HepG2 (cell line): ENCODE measurements at regions not wholly inside any gene's neighbourhood (a gene's known extent, or its start where the extent isn't known, plus 50 kb on each side); places are given as distances from the start of the nearest gene placed in this dataset.
"Not testable (repeated sequence)": the region's sequence is repeated elsewhere in the genome, so short reads cannot be mapped to it uniquely, and the experiment has no call there.

Experiments used
- ATAC-seq: fragments of 200-7000 bp; cut with Tn5 transposase; 3 replicates; pipeline ENCODE4 v1.9.1; 2020; ENCODE audit warnings: mild to moderate bottlenecking, moderate library complexity
- BruUV-seq: library from RNA; stranded (reverse); fragments of 400-500 nt; replicated peaks from 2 replicates; lab custom pipeline; 2021; lab: Mats Ljungman, UMichigan
- CTCF ChIA-PET: fragments of 300-600 bp; formaldehyde crosslinking; extraction: SDS; loops from one replicate; lab custom pipeline; 2021; ENCODE audit warnings: low total read pairs, inconsistent platforms, low intra/inter-chr PET ratio; lab: Yijun Ruan, JAX
- POLR2A ChIA-PET: fragments of 350-600 bp; sonication (Branson Sonifier 250); formaldehyde crosslinking; loops from one replicate; lab custom pipeline; 2020; ENCODE audit warnings: antibody characterized with exemption, inconsistent platforms; lab: Yijun Ruan, JAX
- DNase-seq: peaks from one replicate; pipeline ENCODE4 v3.0.0-alpha.2; 2015; ENCODE audit warnings: low spot score
- FAIRE-seq: peaks from 3 replicates; lab custom pipeline; 2011; peaks lifted over from hg19 to GRCh38; lab: Jason Lieb, UNC
- H2AFZ ChIP-seq: one replicate; pipeline ENCODE4 v1.6.1; 2011; ENCODE audit warnings: low read length, inconsistent platforms
- H3K27ac ChIP-seq: fragments of 300-600 bp; 3 replicates; pipeline ENCODE4 v1.8.0; 2011; ENCODE audit warnings: mixed run types, mild to moderate bottlenecking, mixed read lengths, low read length, inconsistent platforms; ENCODE audit not compliant: insufficient read depth; ENCODE audit errors: extremely low read length
- H3K27me3 ChIP-seq, 2 experiments: fragments of 200-600 bp in 1 of 2; 2 replicates in 1 of 2; 3 replicates in 1 of 2; pipeline versions ENCODE4 v1.6.0 to v1.8.0; 2011; ENCODE audit warnings: low read length in 2 of 2, mild to moderate bottlenecking in 2 of 2, moderate library complexity in 2 of 2, inconsistent platforms in 1 of 2; ENCODE audit not compliant: insufficient read depth in 2 of 2, control insufficient read depth in 1 of 2
- H3K36me3 ChIP-seq, 2 experiments: fragments of 200-600 bp in 1 of 2; replicated peaks in 1 of 2; 2 replicates in 1 of 2; 3 replicates in 1 of 2; pipeline versions ENCODE4 v1.5.1 to v1.8.0; 2011; ENCODE audit warnings: low read length in 2 of 2, inconsistent platforms in 1 of 2; ENCODE audit not compliant: insufficient read depth in 2 of 2, control insufficient read depth in 1 of 2
- H3K4me1 ChIP-seq: 2 replicates; pipeline ENCODE4 v1.5.1; 2012; ENCODE audit warnings: low read length, inconsistent platforms; ENCODE audit not compliant: insufficient read depth
- H3K4me2 ChIP-seq: 2 replicates; pipeline ENCODE4 v1.6.0; 2011; ENCODE audit warnings: low read depth, low read length, inconsistent platforms
- H3K4me3 ChIP-seq, 3 experiments: fragments of 200-600 bp in 1 of 3; sonication (generic), shearing (Covaris generic) in 1 of 3; replicated peaks in 1 of 3; 2 replicates each; pipeline ENCODE4 v1.5.1; 2011 to 2016; ENCODE audit warnings: low read length in 3 of 3, inconsistent platforms in 2 of 3, low read depth in 2 of 3, mild to moderate bottlenecking in 2 of 3, control low read depth in 1 of 3, mixed read lengths in 1 of 3; ENCODE audit not compliant: insufficient read depth in 1 of 3
- H3K79me2 ChIP-seq: one replicate; pipeline ENCODE4 v1.6.1; 2011; ENCODE audit warnings: low read length, inconsistent platforms; ENCODE audit not compliant: insufficient read depth
- H3K9ac ChIP-seq: 2 replicates; pipeline ENCODE4 v1.6.0; 2011; ENCODE audit warnings: mild to moderate bottlenecking, low read depth, low read length, inconsistent platforms; ENCODE audit not compliant: insufficient read depth
- H3K9me3 ChIP-seq: 2 replicates; pipeline ENCODE4 v1.5.1; 2012; ENCODE audit warnings: mild to moderate bottlenecking, low read length
- H4K20me1 ChIP-seq: 2 replicates; pipeline ENCODE4 v1.6.0; 2011; ENCODE audit warnings: inconsistent platforms, mild to moderate bottlenecking, low read length, moderate library complexity; ENCODE audit not compliant: insufficient read depth
- MAFK ChIP-seq, 2 experiments: IDR thresholded peaks in 1 of 2; conservative IDR thresholded peaks in 1 of 2; 2 replicates each; pipeline ENCODE4 v1.6.1; 2011; ENCODE audit warnings: improper control_type of control experiment in 2 of 2, low read length in 2 of 2
- ZNF589 ChIP-seq: sonication (generic); formaldehyde crosslinking; conservative IDR thresholded peaks from 2 replicates; pipeline ENCODE4 v1.8.0; 2022; ENCODE audit warnings: mild to moderate bottlenecking, moderate library complexity, missing genetic modification reagents
- WGBS: methylation state at CpG from one replicate; pipeline ENCODE4 v1.1.6; 2017; ENCODE audit warnings: low lambda C conversion rate; 5-methylcytosine and 5-hydroxymethylcytosine counted together
- in situ Hi-C: cut with HindIII; loops from 2 replicates; pipeline ENCODE4 v1.10.0; 2017; ENCODE audit warnings: low pct_unique_long_range_greater_than_20kb; ENCODE audit not compliant: extremely low pct_ligation_motif_present
- intact Hi-C: fragments of 100-400 bp; cut with micrococcal nuclease; formaldehyde crosslinking; loops from one replicate; pipeline ENCODE4 v1.10.0; 2022; ENCODE audit not compliant: unreplicated experiment

DNA sequence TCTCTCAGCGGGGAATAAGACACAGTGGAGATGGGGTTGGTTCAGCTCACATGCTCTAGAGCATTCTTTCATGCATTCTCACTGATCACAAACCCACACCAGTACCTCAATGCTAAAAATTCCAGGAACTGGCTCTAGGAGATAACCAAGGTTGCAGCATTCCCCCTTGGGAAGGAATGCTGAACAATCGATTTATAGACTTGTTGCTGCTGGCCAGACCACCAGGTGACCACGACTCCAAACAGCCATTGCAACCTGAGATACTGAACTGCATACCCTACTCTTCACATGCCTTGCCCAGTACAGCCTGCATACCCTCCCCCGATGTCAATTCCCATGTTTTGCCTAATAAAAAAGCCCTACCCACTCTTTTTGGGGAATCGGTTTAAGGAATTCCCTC lies 75.1 kb upstream of the GPRC5B start:
- BruUV-seq: no TSS peak
- Histone ChIP-seq H3K4me2 (no peak overlapping the region), H3K27me3 (peaks cover 0 to 12% of the 10 kb centered on the region in 2 experiments; a peak in 4 of 5 replicates), H2AFZ (no peak overlapping the region), H3K9me3 (no peaks in the 10 kb centered on the region), H3K36me3 (no peaks in the 10 kb centered on the region), H3K4me3 (no peak overlapping the region), H3K4me1 (no peaks in the 10 kb centered on the region), H4K20me1 (no peaks in the 10 kb centered on the region), H3K27ac (no peak overlapping the region), H3K79me2 (no peaks in the 10 kb centered on the region), H3K9ac (no peak overlapping the region)
- WGBS: under 1% methylated on average over 5 of the region's 5 CpGs
- no peak for ATAC-seq
- 0 out of 4 replicates have a peak, but pooled peaks of 1 of the 2 experiments have one; percentile 2 for TF ChIP-seq MAFK (conservative IDR thresholded peaks at IDR 0.05 in 1 of 2, IDR thresholded peaks at IDR 0.05 in 1 of 2; ENCODE audit: low read length in 2 of 2)
- TF ChIP-seq ZNF589: no peak
- POLR2A ChIA-PET: no interaction called here
- intact Hi-C loops: no loop called here
- no peak for DNase-seq
- in situ Hi-C loops: no loop called here
- FAIRE-seq: no peak
- CTCF ChIA-PET: no interaction called here

GRCh38 chr16:19955896-19956295 lies 71.2 kb upstream of the GPRC5B start:
- H3K9me3 ChIP-seq, H3K27ac ChIP-seq, H3K4me1 ChIP-seq, BruUV-seq, H3K4me3 ChIP-seq, H4K20me1 ChIP-seq, CTCF ChIA-PET, H3K9ac ChIP-seq, FAIRE-seq, in situ Hi-C loops, H3K79me2 ChIP-seq, DNase-seq, H3K36me3 ChIP-seq, ATAC-seq, intact Hi-C loops, POLR2A ChIA-PET, H2AFZ ChIP-seq, H3K4me2 ChIP-seq: not testable (repeated sequence)
- H3K27me3 ChIP-seq: peaks cover 1 to 19% of the 10 kb centered on the region in 2 experiments; a peak in 3 of 5 replicates
- 13% methylated on average over 3 of the region's 3 CpGs for WGBS

GRCh38 chr16:19955084-19955483 lies 70.4 kb upstream of the GPRC5B start:
- DNase-seq, H3K79me2 ChIP-seq, intact Hi-C loops, H3K9ac ChIP-seq, FAIRE-seq, in situ Hi-C loops, BruUV-seq, ATAC-seq, H4K20me1 ChIP-seq, H3K4me2 ChIP-seq, H3K27ac ChIP-seq, H3K9me3 ChIP-seq, H3K4me1 ChIP-seq, H3K36me3 ChIP-seq, CTCF ChIA-PET, H2AFZ ChIP-seq, H3K4me3 ChIP-seq, POLR2A ChIA-PET: not testable (repeated sequence)
- H3K27me3 ChIP-seq: peaks cover 1 to 18% of the 10 kb centered on the region in 2 experiments; a peak in 3 of 5 replicates
- WGBS: 50% methylated on average over 3 of the region's 3 CpGs
